ENCODE measurements at regions not wholly inside any gene's neighbourhood (a gene's known extent, or its start where the extent isn't known, plus 50 kb on each side); places are given as distances from the start of the nearest gene placed in this dataset.

- no peak for TF ChIP-seq CTCF (optimal IDR thresholded peaks at IDR 0.05 in 1 of 3, IDR thresholded peaks at IDR 0.05 in 1 of 3, conservative IDR thresholded peaks at IDR 0.05 in 1 of 3; ENCODE audit: extremely low read depth in 1 of 3, insufficient read depth in 2 of 3, low read length in 3 of 3)
- no peak for TF ChIP-seq EZH2 (IDR thresholded peaks at IDR 0.05; ENCODE audit: low read length)
Measured at GRCh38 chr10:106424981-106425380, 739.5 kb downstream of the SORCS1 start.

Measured in keratinocyte (primary cell).